ENCODE measurements at regions not wholly inside any gene's neighbourhood (a gene's known extent, or its start where the extent isn't known, plus 50 kb on each side); places are given as distances from the start of the nearest gene placed in this dataset.

GRCh38 chr4:60016971-60017370 is 1183.2 kb upstream of the ADGRL3 start:
- H3K27ac ChIP-seq (ENCODE audit: low read depth, low read length): no peak overlapping the region
- no peak overlapping the region for H3K4me3 ChIP-seq (ENCODE audit: low read length)
- no peaks in the 10 kb centered on the region for H3K9me3 ChIP-seq (ENCODE audit: insufficient read depth, low read depth, low read length)
- H3K27me3 ChIP-seq (ENCODE audit: insufficient read depth, low read length): no peaks in the 10 kb centered on the region
- H3K36me3 ChIP-seq (ENCODE audit: insufficient read depth, low read length): no peaks in the 10 kb centered on the region
- H3K9ac ChIP-seq (ENCODE audit: low read depth, low read length): no peak overlapping the region
- 92% methylated on average over 1 of the region's 1 CpG for WGBS
- H3K4me1 ChIP-seq (ENCODE audit: insufficient read depth, low read length): peaks cover 15% of the 10 kb centered on the region; the same call in 1 of the 2 replicates

GRCh38 chr4:60019180-60019579 is 1180.9 kb upstream of the ADGRL3 start:
- no peaks in the 10 kb centered on the region for H3K9me3 ChIP-seq (ENCODE audit: insufficient read depth, low read depth, low read length)
- no peak overlapping the region for H3K9ac ChIP-seq (ENCODE audit: low read depth, low read length)
- 82% methylated on average over 2 of the region's 2 CpGs for WGBS
- no peak overlapping the region for H3K4me3 ChIP-seq (ENCODE audit: low read length)
- H3K27me3 ChIP-seq (ENCODE audit: insufficient read depth, low read length): no peaks in the 10 kb centered on the region
- no peaks in the 10 kb centered on the region for H3K36me3 ChIP-seq (ENCODE audit: insufficient read depth, low read length)
- peaks cover 15% of the 10 kb centered on the region; the same call in 1 of the 2 replicates for H3K4me1 ChIP-seq (ENCODE audit: insufficient read depth, low read length)
- H3K27ac ChIP-seq (ENCODE audit: low read depth, low read length): no peak overlapping the region

- Histone ChIP-seq H3K4me1 (ENCODE audit: insufficient read depth, low read length) (peaks cover 15% of the 10 kb centered on the region; the same call in 1 of the 2 replicates), H3K27me3 (ENCODE audit: insufficient read depth, low read length) (no peaks in the 10 kb centered on the region)
- WGBS: 78% methylated on average over 1 of the region's 1 CpG
These were observed 1180.2 kb upstream of the ADGRL3 start for GRCh38 chr4:60019946-60020345.

GRCh38 chr4:60020389-60020788 is 1179.7 kb upstream of the ADGRL3 start:
- Histone ChIP-seq H3K4me1 (ENCODE audit: insufficient read depth, low read length) (peaks cover 15% of the 10 kb centered on the region; the same call in 1 of the 2 replicates), H3K27ac (ENCODE audit: low read depth, low read length) (no peak overlapping the region), H3K9me3 (ENCODE audit: insufficient read depth, low read depth, low read length) (no peaks in the 10 kb centered on the region), H3K9ac (ENCODE audit: low read depth, low read length) (no peak overlapping the region), H3K27me3 (ENCODE audit: insufficient read depth, low read length) (no peaks in the 10 kb centered on the region), H3K36me3 (ENCODE audit: insufficient read depth, low read length) (no peaks in the 10 kb centered on the region), H3K4me3 (ENCODE audit: low read length) (no peak overlapping the region)
- 92% methylated on average over 4 of the region's 4 CpGs for WGBS

More at GRCh38 chr4:60019946-60020345, 1180.2 kb upstream of the ADGRL3 start:
- H3K27ac ChIP-seq (ENCODE audit: low read depth, low read length): no peak overlapping the region
- H3K9me3 ChIP-seq (ENCODE audit: insufficient read depth, low read depth, low read length): no peaks in the 10 kb centered on the region
- no peak overlapping the region for H3K4me3 ChIP-seq (ENCODE audit: low read length)
- H3K36me3 ChIP-seq (ENCODE audit: insufficient read depth, low read length): no peaks in the 10 kb centered on the region
- no peak overlapping the region for H3K9ac ChIP-seq (ENCODE audit: low read depth, low read length)

GRCh38 chr4:60033826-60034225 is 1166.3 kb upstream of the ADGRL3 start:
- no peaks in the 10 kb centered on the region for H3K9me3 ChIP-seq (ENCODE audit: insufficient read depth, low read depth, low read length)
- no peak overlapping the region for H3K27ac ChIP-seq (ENCODE audit: low read depth, low read length)
- WGBS: 90% methylated on average over 6 of the region's 6 CpGs
- no peak overlapping the region for H3K9ac ChIP-seq (ENCODE audit: low read depth, low read length)
- H3K36me3 ChIP-seq (ENCODE audit: insufficient read depth, low read length): no peaks in the 10 kb centered on the region
- H3K4me3 ChIP-seq (ENCODE audit: low read length): no peak overlapping the region
- H3K27me3 ChIP-seq (ENCODE audit: insufficient read depth, low read length): no peaks in the 10 kb centered on the region
- 0 out of 2 replicates have a peak, but pooled peaks cover 3% of the 10 kb centered on the region for H3K4me1 ChIP-seq (ENCODE audit: insufficient read depth, low read length)

GRCh38 chr4:60034361-60034760 is 1165.8 kb upstream of the ADGRL3 start:
- 0 out of 2 replicates have a peak, but pooled peaks cover 3% of the 10 kb centered on the region for H3K4me1 ChIP-seq (ENCODE audit: insufficient read depth, low read length)
- WGBS: 82% methylated on average over 6 of the region's 6 CpGs
- no peak overlapping the region for H3K9ac ChIP-seq (ENCODE audit: low read depth, low read length)
- H3K27ac ChIP-seq (ENCODE audit: low read depth, low read length): no peak overlapping the region
- no peaks in the 10 kb centered on the region for H3K27me3 ChIP-seq (ENCODE audit: insufficient read depth, low read length)
- H3K36me3 ChIP-seq (ENCODE audit: insufficient read depth, low read length): no peaks in the 10 kb centered on the region
- H3K4me3 ChIP-seq (ENCODE audit: low read length): no peak overlapping the region
- no peaks in the 10 kb centered on the region for H3K9me3 ChIP-seq (ENCODE audit: insufficient read depth, low read depth, low read length)

GRCh38 chr4:60039908-60040307 is 1160.2 kb upstream of the ADGRL3 start:
- Histone ChIP-seq H3K9ac (ENCODE audit: low read depth, low read length) (no peak overlapping the region), H3K9me3 (ENCODE audit: insufficient read depth, low read depth, low read length) (no peaks in the 10 kb centered on the region; the same call in 1 of the 2 replicates), H3K27me3 (ENCODE audit: insufficient read depth, low read length) (no peaks in the 10 kb centered on the region), H3K27ac (ENCODE audit: low read depth, low read length) (no peak overlapping the region), H3K36me3 (ENCODE audit: insufficient read depth, low read length) (no peaks in the 10 kb centered on the region), H3K4me3 (ENCODE audit: low read length) (no peak overlapping the region), H3K4me1 (ENCODE audit: insufficient read depth, low read length) (no peaks in the 10 kb centered on the region)
- 87% methylated on average over 2 of the region's 2 CpGs for WGBS

- 93% methylated on average over 15 of the region's 15 CpGs for WGBS
- H3K27me3 ChIP-seq (ENCODE audit: insufficient read depth, low read length): no peaks in the 10 kb centered on the region
- no peak overlapping the region for H3K4me3 ChIP-seq (ENCODE audit: low read length)
- H3K27ac ChIP-seq (ENCODE audit: low read depth, low read length): no peak overlapping the region
- H3K9me3 ChIP-seq (ENCODE audit: insufficient read depth, low read depth, low read length): no peaks in the 10 kb centered on the region; the same call in 1 of the 2 replicates
- no peak overlapping the region for H3K9ac ChIP-seq (ENCODE audit: low read depth, low read length)
- H3K36me3 ChIP-seq (ENCODE audit: insufficient read depth, low read length): no peaks in the 10 kb centered on the region
- H3K4me1 ChIP-seq (ENCODE audit: insufficient read depth, low read length): no peaks in the 10 kb centered on the region
These were observed 1157.9 kb upstream of the ADGRL3 start for GRCh38 chr4:60042231-60042652.

GRCh38 chr4:60042941-60043340 is 1157.2 kb upstream of the ADGRL3 start:
- Histone ChIP-seq H3K9me3 (ENCODE audit: insufficient read depth, low read depth, low read length) (no peaks in the 10 kb centered on the region; the same call in 1 of the 2 replicates), H3K4me3 (ENCODE audit: low read length) (no peak overlapping the region), H3K27ac (ENCODE audit: low read depth, low read length) (no peak overlapping the region), H3K9ac (ENCODE audit: low read depth, low read length) (no peak overlapping the region), H3K27me3 (ENCODE audit: insufficient read depth, low read length) (no peaks in the 10 kb centered on the region), H3K36me3 (ENCODE audit: insufficient read depth, low read length) (no peaks in the 10 kb centered on the region), H3K4me1 (ENCODE audit: insufficient read depth, low read length) (no peaks in the 10 kb centered on the region)
- WGBS: 60% methylated on average over 1 of the region's 2 CpGs

GRCh38 chr4:60078984-60079383 is 1121.1 kb upstream of the ADGRL3 start:
- Histone ChIP-seq H3K9ac (ENCODE audit: low read depth, low read length) (no peak overlapping the region), H3K4me1 (ENCODE audit: insufficient read depth, low read length) (no peaks in the 10 kb centered on the region), H3K36me3 (ENCODE audit: insufficient read depth, low read length) (no peaks in the 10 kb centered on the region), H3K27me3 (ENCODE audit: insufficient read depth, low read length) (no peaks in the 10 kb centered on the region), H3K27ac (ENCODE audit: low read depth, low read length) (no peak overlapping the region), H3K9me3 (ENCODE audit: insufficient read depth, low read depth, low read length) (no peaks in the 10 kb centered on the region), H3K4me3 (ENCODE audit: low read length) (no peak overlapping the region)

- H3K36me3 ChIP-seq (ENCODE audit: insufficient read depth, low read length): no peaks in the 10 kb centered on the region
- H3K9ac ChIP-seq (ENCODE audit: low read depth, low read length): no peak overlapping the region
- H3K27ac ChIP-seq (ENCODE audit: low read depth, low read length): no peak overlapping the region
- no peaks in the 10 kb centered on the region for H3K9me3 ChIP-seq (ENCODE audit: insufficient read depth, low read depth, low read length)
- no peak overlapping the region for H3K4me3 ChIP-seq (ENCODE audit: low read length)
- WGBS: 91% methylated on average over 2 of the region's 2 CpGs
- H3K27me3 ChIP-seq (ENCODE audit: insufficient read depth, low read length): no peaks in the 10 kb centered on the region
- no peaks in the 10 kb centered on the region for H3K4me1 ChIP-seq (ENCODE audit: insufficient read depth, low read length)
These were observed 1118.3 kb upstream of the ADGRL3 start for GRCh38 chr4:60081839-60082238.

Measured in HUES64 (cell line).